Cerebellar nuclear complex (tissue), 1 donor: ENCODE measurements at regions not wholly inside any gene's neighbourhood (a gene's known extent, or its start where the extent isn't known, plus 50 kb on each side); places are given as distances from the start of the nearest gene placed in this dataset.

Experiments used
- DNase-seq, 2 experiments: peaks; one replicate each; lab custom pipeline; 2025; lab: John Stamatoyannopoulos, UW

GRCh38 chr1:201749059-201749690 lies 79.8 kb upstream of the IPO9 start:
- DNase-seq = no peak

GRCh38 chr1:201750120-201750519 lies 78.8 kb upstream of the IPO9 start:
- DNase-seq = no peak

- no peak for DNase-seq
These were observed 78.0 kb upstream of the IPO9 start for GRCh38 chr1:201750934-201751333.

GRCh38 chr1:201751872-201752271 lies 77.1 kb upstream of the IPO9 start:
- DNase-seq = no peak

GRCh38 chr1:201752333-201752732 lies 76.6 kb upstream of the IPO9 start:
- DNase-seq = no peak

GRCh38 chr1:201753492-201753891 lies 75.5 kb upstream of the IPO9 start:
- DNase-seq = no peak

GRCh38 chr1:201754353-201754752 lies 74.6 kb upstream of the IPO9 start:
- DNase-seq = no peak

- no peak for DNase-seq
These were observed 73.8 kb upstream of the IPO9 start for GRCh38 chr1:201755200-201755599.

GRCh38 chr1:201756406-201756805 lies 72.6 kb upstream of the IPO9 start:
- no peak for DNase-seq

- no peak for DNase-seq
These were observed 70.4 kb upstream of the IPO9 start for GRCh38 chr1:201758499-201759050.

GRCh38 chr1:201759194-201759815 lies 69.7 kb upstream of the IPO9 start:
- no peak for DNase-seq

GRCh38 chr1:201760516-201760915 lies 68.4 kb upstream of the IPO9 start:
- DNase-seq = no peak

- no peak for DNase-seq
These were observed 67.8 kb upstream of the IPO9 start for GRCh38 chr1:201761178-201761577.

- no peak for DNase-seq
These were observed 67.1 kb upstream of the IPO9 start for GRCh38 chr1:201761871-201762270.

- no peak for DNase-seq
These were observed 66.6 kb upstream of the IPO9 start for GRCh38 chr1:201762381-201762780.

- no peak for DNase-seq
These were observed 65.4 kb upstream of the IPO9 start for GRCh38 chr1:201763455-201764140.

- no peak for DNase-seq
These were observed 64.8 kb upstream of the IPO9 start for GRCh38 chr1:201764166-201764565.

- no peak for DNase-seq
These were observed 64.4 kb upstream of the IPO9 start for GRCh38 chr1:201764579-201764978.

- no peak for DNase-seq
These were observed 62.7 kb upstream of the IPO9 start for GRCh38 chr1:201766131-201766866.

- DNase-seq = no peak
These were observed 61.6 kb upstream of the IPO9 start for GRCh38 chr1:201767339-201767738.

GRCh38 chr1:201769072-201769471 lies 59.9 kb upstream of the IPO9 start:
- DNase-seq = no peak

GRCh38 chr1:201769966-201770365 lies 59.0 kb upstream of the IPO9 start:
- DNase-seq = no peak
